ENCODE measurements at regions not wholly inside any gene's neighbourhood (a gene's known extent, or its start where the extent isn't known, plus 50 kb on each side); places are given as distances from the start of the nearest gene placed in this dataset.

GRCh38 chr3:139264375-139264774 is 79.4 kb upstream of the MRPS22 start:
- TF ChIP-seq SNIP1 (IDR thresholded peaks at IDR 0.05; ENCODE audit: low read depth) (no peak), RERE (CRISPR knock-in tag; IDR thresholded peaks at IDR 0.05; ENCODE audit: borderline replicate concordance) (no peak), EZH2 (IDR thresholded peaks at IDR 0.05; ENCODE audit: borderline replicate concordance, low read depth, low read length) (no peak), ZNF280B (CRISPR knock-in tag; IDR thresholded peaks at IDR 0.05) (no peak), POLR2A (conservative IDR thresholded peaks at IDR 0.05) (no peak), PHF8 (IDR thresholded peaks at IDR 0.05; ENCODE audit: borderline replicate concordance, low read length) (no peak)
